22Rv1 (cell line): ENCODE measurements at regions not wholly inside any gene's neighbourhood (a gene's known extent, or its start where the extent isn't known, plus 50 kb on each side); places are given as distances from the start of the nearest gene placed in this dataset.

Source experiments
- CTCF ChIP-seq: fragments of 450-650 bp; IDR thresholded peaks from 2 replicates; pipeline ENCODE4 v1.5.1; 2017; ENCODE audit warnings: mild to moderate bottlenecking
- ZFX ChIP-seq: fragments of 450-650 bp; IDR thresholded peaks from 2 replicates; pipeline ENCODE4 v1.6.1; 2017; ENCODE audit warnings: antibody characterized with exemption, borderline replicate concordance

GRCh38 chr11:25742800-25743199 is 589.1 kb upstream of the ANO3 start:
- no peak for TF ChIP-seq CTCF
- no peak for TF ChIP-seq ZFX
